Activated CD4-positive, CD25-positive, alpha-beta regulatory T cell (primary cell): ENCODE measurements at regions not wholly inside any gene's neighbourhood (a gene's known extent, or its start where the extent isn't known, plus 50 kb on each side); places are given as distances from the start of the nearest gene placed in this dataset.

Source experiments
- DNase-seq, 4 experiments: peaks; one replicate each; lab custom pipeline; 2025; lab: John Stamatoyannopoulos, UW

GRCh38 chr12:89821896-89822295 is 113.3 kb upstream of the ATP2B1 start:
- DNase-seq = no peak

GRCh38 chr12:89817501-89818226 is 109.0 kb upstream of the ATP2B1 start:
- no peak for DNase-seq

GRCh38 chr12:89815225-89815624 is 106.6 kb upstream of the ATP2B1 start:
- no peak for DNase-seq

GRCh38 chr12:89803412-89803811 is 94.8 kb upstream of the ATP2B1 start:
- DNase-seq = no peak

- DNase-seq = no peak
These were observed 92.6 kb upstream of the ATP2B1 start for GRCh38 chr12:89801284-89801683.

- DNase-seq = no peak
These were observed 91.8 kb upstream of the ATP2B1 start for GRCh38 chr12:89800435-89800834.

- no peak for DNase-seq
These were observed 90.7 kb upstream of the ATP2B1 start for GRCh38 chr12:89799316-89799715.

- no peak for DNase-seq
These were observed 88.8 kb upstream of the ATP2B1 start for GRCh38 chr12:89797436-89797835.

GRCh38 chr12:89796798-89797382 is 88.3 kb upstream of the ATP2B1 start:
- no peak for DNase-seq

- DNase-seq = no peak
These were observed 85.3 kb upstream of the ATP2B1 start for GRCh38 chr12:89793946-89794345.

- DNase-seq = no peak
These were observed 82.6 kb upstream of the ATP2B1 start for GRCh38 chr12:89791286-89791685.

GRCh38 chr12:89789862-89790261 is 81.2 kb upstream of the ATP2B1 start:
- DNase-seq = no peak

- no peak for DNase-seq
These were observed 79.1 kb upstream of the ATP2B1 start for GRCh38 chr12:89787763-89788162.

GRCh38 chr12:89786177-89786810 is 77.7 kb upstream of the ATP2B1 start:
- no peak for DNase-seq

GRCh38 chr12:89783359-89784060 is 74.9 kb upstream of the ATP2B1 start:
- no peak for DNase-seq

GRCh38 chr12:89782807-89783206 is 74.2 kb upstream of the ATP2B1 start:
- DNase-seq = no peak

- no peak for DNase-seq
These were observed 73.4 kb upstream of the ATP2B1 start for GRCh38 chr12:89781946-89782550.

- DNase-seq = no peak
These were observed 72.5 kb upstream of the ATP2B1 start for GRCh38 chr12:89781156-89781555.

GRCh38 chr12:89779090-89779489 is 70.5 kb upstream of the ATP2B1 start:
- no peak for DNase-seq

GRCh38 chr12:89777733-89778379 is 69.2 kb upstream of the ATP2B1 start:
- DNase-seq = no peak

GRCh38 chr12:89775986-89776365 is 67.3 kb upstream of the ATP2B1 start:
- DNase-seq = no peak
